A549 (cell line): ENCODE measurements at regions not wholly inside any gene's neighbourhood (a gene's known extent, or its start where the extent isn't known, plus 50 kb on each side); places are given as distances from the start of the nearest gene placed in this dataset.

Experiments used
- BHLHE40 ChIP-seq: IDR thresholded peaks from 2 replicates; pipeline ENCODE4 v1.6.1; 2012; ENCODE audit warnings: low read depth, low read length, inconsistent platforms
- POLR2AphosphoS2 ChIP-seq: conservative IDR thresholded peaks from 2 replicates; pipeline ENCODE4 v1.6.1; 2012; ENCODE audit warnings: low read length, improper control_type of control experiment, inconsistent platforms
- RCOR1 ChIP-seq: fragments of 150-350 bp; IDR thresholded peaks from 2 replicates; pipeline ENCODE4 v1.6.1; 2014; ENCODE audit warnings: antibody characterized with exemption, low read length, low read depth
- RFX5 ChIP-seq: fragments of 450-650 bp; IDR thresholded peaks from 2 replicates; pipeline ENCODE4 v1.7.1; 2014; ENCODE audit warnings: antibody characterized with exemption, mild to moderate bottlenecking, moderate library complexity
- TF ChIP-seq, protein P1 (sequence below): fragments of 200-600 bp; sonication (generic); IDR thresholded peaks from 2 replicates; pipeline ENCODE4 v1.6.1; 2016; ENCODE audit warnings: antibody characterized with exemption, mild to moderate bottlenecking, moderate library complexity
- TF ChIP-seq, protein P2 (sequence below): fragments of >200 bp; sonication (Bioruptor Twin); formaldehyde crosslinking; IDR thresholded peaks from 3 replicates; pipeline ENCODE4 v1.5.1; 2016
- TF ChIP-seq, protein P3 (sequence below): fragments of 250-450 bp; sonication (Bioruptor Pico); IDR thresholded peaks from 2 replicates; pipeline ENCODE4 v1.5.0; 2021; ENCODE audit warnings: mild to moderate bottlenecking, moderate library complexity, borderline replicate concordance

DNA sequence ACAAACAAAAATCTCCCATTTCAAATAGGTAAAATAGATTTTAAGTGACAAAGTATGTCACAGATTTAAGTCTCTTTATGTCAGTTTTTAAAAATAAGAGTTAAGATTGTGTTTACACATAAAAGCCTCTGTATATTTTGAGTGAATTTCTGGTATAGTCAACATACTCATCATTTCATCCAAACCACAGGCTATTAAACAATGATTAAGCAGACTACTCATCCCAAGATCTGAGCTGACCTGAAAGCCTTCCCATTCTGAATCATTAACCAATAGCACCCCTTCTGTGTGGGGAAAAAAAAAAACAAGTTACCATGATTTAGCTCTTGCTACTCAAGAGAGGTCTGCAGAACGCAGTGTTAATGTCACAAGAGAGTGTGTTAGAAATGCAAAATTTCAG is 284.4 kb upstream of the NBEA start:
- TF ChIP-seq, protein P1, sequence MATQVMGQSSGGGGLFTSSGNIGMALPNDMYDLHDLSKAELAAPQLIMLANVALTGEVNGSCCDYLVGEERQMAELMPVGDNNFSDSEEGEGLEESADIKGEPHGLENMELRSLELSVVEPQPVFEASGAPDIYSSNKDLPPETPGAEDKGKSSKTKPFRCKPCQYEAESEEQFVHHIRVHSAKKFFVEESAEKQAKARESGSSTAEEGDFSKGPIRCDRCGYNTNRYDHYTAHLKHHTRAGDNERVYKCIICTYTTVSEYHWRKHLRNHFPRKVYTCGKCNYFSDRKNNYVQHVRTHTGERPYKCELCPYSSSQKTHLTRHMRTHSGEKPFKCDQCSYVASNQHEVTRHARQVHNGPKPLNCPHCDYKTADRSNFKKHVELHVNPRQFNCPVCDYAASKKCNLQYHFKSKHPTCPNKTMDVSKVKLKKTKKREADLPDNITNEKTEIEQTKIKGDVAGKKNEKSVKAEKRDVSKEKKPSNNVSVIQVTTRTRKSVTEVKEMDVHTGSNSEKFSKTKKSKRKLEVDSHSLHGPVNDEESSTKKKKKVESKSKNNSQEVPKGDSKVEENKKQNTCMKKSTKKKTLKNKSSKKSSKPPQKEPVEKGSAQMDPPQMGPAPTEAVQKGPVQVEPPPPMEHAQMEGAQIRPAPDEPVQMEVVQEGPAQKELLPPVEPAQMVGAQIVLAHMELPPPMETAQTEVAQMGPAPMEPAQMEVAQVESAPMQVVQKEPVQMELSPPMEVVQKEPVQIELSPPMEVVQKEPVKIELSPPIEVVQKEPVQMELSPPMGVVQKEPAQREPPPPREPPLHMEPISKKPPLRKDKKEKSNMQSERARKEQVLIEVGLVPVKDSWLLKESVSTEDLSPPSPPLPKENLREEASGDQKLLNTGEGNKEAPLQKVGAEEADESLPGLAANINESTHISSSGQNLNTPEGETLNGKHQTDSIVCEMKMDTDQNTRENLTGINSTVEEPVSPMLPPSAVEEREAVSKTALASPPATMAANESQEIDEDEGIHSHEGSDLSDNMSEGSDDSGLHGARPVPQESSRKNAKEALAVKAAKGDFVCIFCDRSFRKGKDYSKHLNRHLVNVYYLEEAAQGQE, result no peak
- TF ChIP-seq RCOR1 (no peak), POLR2AphosphoS2 (no peak), BHLHE40 (no peak), RFX5 (no peak)
- TF ChIP-seq, protein P2, sequence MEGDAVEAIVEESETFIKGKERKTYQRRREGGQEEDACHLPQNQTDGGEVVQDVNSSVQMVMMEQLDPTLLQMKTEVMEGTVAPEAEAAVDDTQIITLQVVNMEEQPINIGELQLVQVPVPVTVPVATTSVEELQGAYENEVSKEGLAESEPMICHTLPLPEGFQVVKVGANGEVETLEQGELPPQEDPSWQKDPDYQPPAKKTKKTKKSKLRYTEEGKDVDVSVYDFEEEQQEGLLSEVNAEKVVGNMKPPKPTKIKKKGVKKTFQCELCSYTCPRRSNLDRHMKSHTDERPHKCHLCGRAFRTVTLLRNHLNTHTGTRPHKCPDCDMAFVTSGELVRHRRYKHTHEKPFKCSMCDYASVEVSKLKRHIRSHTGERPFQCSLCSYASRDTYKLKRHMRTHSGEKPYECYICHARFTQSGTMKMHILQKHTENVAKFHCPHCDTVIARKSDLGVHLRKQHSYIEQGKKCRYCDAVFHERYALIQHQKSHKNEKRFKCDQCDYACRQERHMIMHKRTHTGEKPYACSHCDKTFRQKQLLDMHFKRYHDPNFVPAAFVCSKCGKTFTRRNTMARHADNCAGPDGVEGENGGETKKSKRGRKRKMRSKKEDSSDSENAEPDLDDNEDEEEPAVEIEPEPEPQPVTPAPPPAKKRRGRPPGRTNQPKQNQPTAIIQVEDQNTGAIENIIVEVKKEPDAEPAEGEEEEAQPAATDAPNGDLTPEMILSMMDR, result no peak
- TF ChIP-seq, protein P3, sequence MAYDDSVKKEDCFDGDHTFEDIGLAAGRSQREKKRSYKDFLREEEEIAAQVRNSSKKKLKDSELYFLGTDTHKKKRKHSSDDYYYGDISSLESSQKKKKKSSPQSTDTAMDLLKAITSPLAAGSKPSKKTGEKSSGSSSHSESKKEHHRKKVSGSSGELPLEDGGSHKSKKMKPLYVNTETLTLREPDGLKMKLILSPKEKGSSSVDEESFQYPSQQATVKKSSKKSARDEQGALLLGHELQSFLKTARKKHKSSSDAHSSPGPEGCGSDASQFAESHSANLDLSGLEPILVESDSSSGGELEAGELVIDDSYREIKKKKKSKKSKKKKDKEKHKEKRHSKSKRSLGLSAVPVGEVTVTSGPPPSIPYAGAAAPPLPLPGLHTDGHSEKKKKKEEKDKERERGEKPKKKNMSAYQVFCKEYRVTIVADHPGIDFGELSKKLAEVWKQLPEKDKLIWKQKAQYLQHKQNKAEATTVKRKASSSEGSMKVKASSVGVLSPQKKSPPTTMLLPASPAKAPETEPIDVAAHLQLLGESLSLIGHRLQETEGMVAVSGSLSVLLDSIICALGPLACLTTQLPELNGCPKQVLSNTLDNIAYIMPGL (CRISPR knock-in tag), result no peak
